ENCODE measurements at regions not wholly inside any gene's neighbourhood (a gene's known extent, or its start where the extent isn't known, plus 50 kb on each side); places are given as distances from the start of the nearest gene placed in this dataset.

DNA sequence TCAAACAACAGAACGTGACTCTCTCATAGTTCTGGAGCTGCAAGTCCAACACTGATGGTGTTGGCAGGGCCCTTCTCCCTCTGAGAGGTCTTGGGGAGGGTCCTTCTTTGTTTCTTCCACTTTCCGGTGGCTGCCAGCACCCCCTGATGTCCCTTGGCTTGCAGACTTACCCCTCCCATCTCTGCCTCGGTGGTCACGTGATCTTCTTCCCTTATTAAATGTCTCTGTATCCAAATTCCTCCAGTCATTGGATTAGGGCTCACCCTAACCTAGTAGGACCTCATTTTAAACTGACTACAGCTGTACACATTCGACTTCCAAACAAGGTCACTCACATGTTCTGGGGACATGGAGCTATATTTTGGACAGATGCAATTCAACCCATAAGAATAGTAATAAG is 780.6 kb upstream of the SALL3 start:
- no peak for DNase-seq (ENCODE audit: extremely low read depth, low read depth)
- no peak for TF ChIP-seq CTCF (IDR thresholded peaks at IDR 0.05; ENCODE audit: low read depth, low read length)

DNA sequence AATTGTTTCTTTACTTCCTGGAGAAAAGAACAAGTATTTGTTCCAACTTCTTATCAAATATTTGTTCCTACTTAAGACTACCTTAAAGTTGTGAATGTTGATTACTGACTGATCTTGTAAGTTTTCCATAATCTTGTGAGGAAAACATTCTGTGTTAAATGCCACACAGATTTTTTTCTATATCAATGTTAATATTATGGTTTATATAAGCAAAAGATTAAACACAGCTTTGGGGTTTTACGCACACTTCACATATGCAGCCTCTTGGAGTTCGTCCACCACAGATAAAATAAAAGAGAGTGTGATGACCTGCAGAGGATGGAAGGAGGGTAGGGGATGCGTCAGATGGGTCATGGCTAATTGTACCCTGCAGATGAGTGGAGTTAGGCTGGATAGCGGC is 780.0 kb upstream of the SALL3 start:
- DNase-seq (ENCODE audit: extremely low read depth, low read depth), result no peak
- TF ChIP-seq CTCF (IDR thresholded peaks at IDR 0.05; ENCODE audit: low read depth, low read length), result no peak

DNA sequence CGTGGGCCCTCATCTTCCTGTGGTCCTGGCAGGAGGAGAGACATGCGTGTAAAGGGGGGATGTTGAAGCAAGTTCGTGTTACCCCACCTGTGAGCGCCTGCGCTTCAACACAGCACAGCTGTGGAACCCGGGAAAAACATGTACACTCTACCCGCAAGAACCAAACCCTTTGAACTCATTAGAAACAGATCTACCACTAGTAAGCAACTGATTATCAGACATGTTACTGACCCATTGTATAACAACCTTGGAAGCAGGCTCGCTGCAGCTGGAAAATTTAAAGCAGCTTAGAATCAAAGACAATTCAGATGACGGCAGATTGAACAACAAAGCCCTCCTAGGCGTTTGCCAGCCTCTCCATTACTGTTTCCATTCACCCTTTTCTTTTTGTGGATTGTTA is 771.7 kb upstream of the SALL3 start:
- no peak for TF ChIP-seq CTCF (IDR thresholded peaks at IDR 0.05; ENCODE audit: low read depth, low read length)
- DNase-seq (ENCODE audit: extremely low read depth, low read depth), result no peak

DNA sequence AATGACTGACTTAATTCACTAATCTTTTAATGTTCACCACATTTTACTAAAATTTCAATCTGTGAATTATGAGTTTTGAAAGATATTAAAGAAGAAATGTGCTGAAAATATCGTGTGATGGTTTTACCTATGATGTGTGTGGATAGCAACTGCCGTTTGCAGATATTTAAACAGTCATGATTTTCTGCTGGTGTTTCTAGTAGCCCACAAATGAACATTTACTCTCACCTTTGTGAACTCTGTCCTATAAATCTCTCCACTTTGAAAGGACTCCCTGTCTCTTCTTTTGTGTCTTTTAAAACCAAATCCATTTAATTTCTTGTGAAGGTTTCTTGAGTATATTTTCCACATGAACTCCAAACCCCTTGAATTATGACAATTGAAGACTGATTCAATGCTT is 771.2 kb upstream of the SALL3 start:
- DNase-seq (ENCODE audit: extremely low read depth, low read depth), result no peak
- no peak for TF ChIP-seq CTCF (IDR thresholded peaks at IDR 0.05; ENCODE audit: low read depth, low read length)

- no peak for TF ChIP-seq CTCF (IDR thresholded peaks at IDR 0.05; ENCODE audit: low read depth, low read length)
- DNase-seq (ENCODE audit: extremely low read depth, low read depth), result no peak
These were observed 766.1 kb upstream of the SALL3 start for GRCh38 chr18:78213361-78213994.

- DNase-seq (ENCODE audit: extremely low read depth, low read depth), result no peak
- TF ChIP-seq CTCF (IDR thresholded peaks at IDR 0.05; ENCODE audit: low read depth, low read length), result no peak
These were observed 758.1 kb upstream of the SALL3 start for GRCh38 chr18:78221496-78221895.

DNA sequence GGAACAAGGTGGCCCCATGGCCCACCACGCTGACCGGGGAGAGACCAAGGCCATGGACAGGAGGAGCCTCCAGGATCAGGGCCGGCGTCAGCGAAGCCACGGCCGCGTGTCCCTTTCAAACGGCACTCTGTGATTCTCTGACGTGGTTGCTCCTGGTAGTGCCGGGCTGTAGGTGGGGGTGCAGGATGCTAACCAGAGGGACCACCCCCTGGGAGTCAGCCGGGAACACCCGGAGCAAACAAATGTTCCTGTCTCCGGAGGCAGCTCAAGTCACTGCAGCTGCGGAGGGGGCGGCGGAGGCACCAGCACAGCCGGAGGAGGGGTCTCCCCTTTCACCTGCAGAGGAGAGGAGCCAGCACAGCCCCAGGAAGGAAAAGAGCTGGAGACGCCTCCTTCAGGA is 750.6 kb upstream of the SALL3 start:
- no peak for DNase-seq (ENCODE audit: extremely low read depth, low read depth)
- TF ChIP-seq CTCF (IDR thresholded peaks at IDR 0.05; ENCODE audit: low read depth, low read length), result no peak

Data from AG09319 (cell line).